ENCODE measurements at regions not wholly inside any gene's neighbourhood (a gene's known extent, or its start where the extent isn't known, plus 50 kb on each side); places are given as distances from the start of the nearest gene placed in this dataset.
"Not testable (repeated sequence)": the region's sequence is repeated elsewhere in the genome, so short reads cannot be mapped to it uniquely, and the experiment has no call there.

DNA sequence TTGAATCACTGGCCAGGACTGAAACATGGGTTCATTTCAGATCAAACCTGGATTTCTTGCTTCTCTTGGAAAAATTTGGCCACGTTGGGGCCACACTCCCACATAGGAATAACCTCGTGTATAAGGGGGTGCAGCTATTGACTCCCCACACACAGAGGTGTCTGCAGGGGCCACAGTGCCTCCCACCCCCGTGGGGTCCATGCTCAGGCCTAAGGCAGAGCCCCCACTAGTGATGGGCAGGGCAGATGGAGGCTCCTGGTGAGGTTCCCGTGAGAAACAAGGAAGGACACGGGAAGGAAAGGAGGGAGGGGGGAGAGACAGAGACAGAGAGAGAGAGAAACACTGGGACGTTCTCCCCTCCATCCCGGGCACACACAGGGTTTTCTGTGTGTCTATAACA is 230.5 kb downstream of the ERMARD start:
- 0 to 83% (median 48%) methylated on average over 1 to 5 of the region's 7 CpGs; no CpG with 5 or more reads in 2 of the 10 experiments for WGBS, 10 experiments
- in situ Hi-C loops (cut with MboI; ENCODE audit: low pct_unique_long_range_greater_than_20kb in 2 of 9, low sequenced_read_pairs in 9 of 9, unreplicated experiment in 9 of 9): no loop called here
- no peak for ATAC-seq (replicated peaks in 6 of 8)

GRCh38 chr6:169981568-169981967 is 230.1 kb downstream of the ERMARD start:
- Histone ChIP-seq H3K27ac (no peak overlapping the region), H3K4me3 (no peak overlapping the region), H3K4me1 (replicated peaks in 1 of 2) (peaks cover 10 to 14% of the 10 kb centered on the region in 2 donors)
- in situ Hi-C loops (cut with MboI; ENCODE audit: low pct_unique_long_range_greater_than_20kb in 2 of 9, low sequenced_read_pairs in 9 of 9, unreplicated experiment in 9 of 9): no loop called here
- ATAC-seq (replicated peaks in 6 of 8): no peak
- 72 to 95% methylated on average over 2 to 3 of the region's 6 CpGs; no CpG with 5 or more reads in 8 of the 10 experiments for WGBS, 10 experiments

More for the DNA sequence above, 230.5 kb downstream of the ERMARD start:
- Histone ChIP-seq H3K4me3 (no peak overlapping the region), H3K27ac (no peak overlapping the region), H3K4me1 (replicated peaks in 1 of 2) (peaks cover 6 to 11% of the 10 kb centered on the region in 2 donors)

GRCh38 chr6:169980826-169981450 is 229.5 kb downstream of the ERMARD start:
- no peak for ATAC-seq (replicated peaks in 6 of 8)
- H3K4me3 ChIP-seq: no peak overlapping the region
- in situ Hi-C loops (cut with MboI; ENCODE audit: low pct_unique_long_range_greater_than_20kb in 2 of 9, low sequenced_read_pairs in 9 of 9, unreplicated experiment in 9 of 9): no loop called here
- no peak overlapping the region for H3K27ac ChIP-seq
- peaks cover 15 to 17% of the 10 kb centered on the region in 2 donors for H3K4me1 ChIP-seq (replicated peaks in 1 of 2)
- 8 to 85% (median 52%) methylated on average over 2 to 10 of the region's 14 CpGs; no CpG with 5 or more reads in 1 of the 10 experiments for WGBS, 10 experiments

DNA sequence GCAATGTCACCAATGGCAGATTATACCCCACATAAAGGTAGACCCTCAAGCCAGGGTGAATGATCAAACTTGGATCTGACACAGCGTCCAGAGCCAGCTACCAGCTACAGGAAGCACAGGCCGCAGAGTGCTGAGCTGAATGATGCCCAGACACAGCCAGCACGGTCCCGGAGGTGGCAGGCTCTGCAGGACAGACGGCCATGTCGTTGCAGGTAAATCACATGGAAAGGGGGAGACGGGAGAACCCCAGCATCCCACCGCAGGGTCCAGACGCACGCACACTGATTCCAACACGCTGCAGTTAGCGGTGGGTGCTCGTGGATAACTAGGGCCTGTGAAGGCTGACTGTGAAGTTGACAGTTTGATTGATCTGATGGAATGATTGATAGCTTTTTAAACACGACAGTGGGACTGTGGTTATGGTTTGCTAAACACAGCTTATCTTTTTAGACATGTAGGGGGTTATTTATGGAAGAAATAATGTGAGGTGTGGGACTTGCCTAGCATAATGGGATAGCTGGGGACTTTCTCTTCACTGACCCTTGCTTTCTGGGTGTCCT is 228.5 kb downstream of the ERMARD start:
- in situ Hi-C loops (cut with MboI; ENCODE audit: low pct_unique_long_range_greater_than_20kb in 2 of 9, low sequenced_read_pairs in 9 of 9, unreplicated experiment in 9 of 9): no loop called here
- WGBS, 10 experiments: 76 to 100% (median 93%) methylated on average over 1 to 9 of the region's 14 CpGs; no CpG with 5 or more reads in 7 of the 10 experiments
- peak in 5 of 8 experiments; percentile 21 to 70 (median 63) for ATAC-seq (replicated peaks in 6 of 8)
- Histone ChIP-seq H3K4me1 (replicated peaks in 1 of 2) (peaks cover 15 to 17% of the 10 kb centered on the region in 2 donors), H3K27ac (no peak overlapping the region), H3K4me3 (no peak overlapping the region)

DNA sequence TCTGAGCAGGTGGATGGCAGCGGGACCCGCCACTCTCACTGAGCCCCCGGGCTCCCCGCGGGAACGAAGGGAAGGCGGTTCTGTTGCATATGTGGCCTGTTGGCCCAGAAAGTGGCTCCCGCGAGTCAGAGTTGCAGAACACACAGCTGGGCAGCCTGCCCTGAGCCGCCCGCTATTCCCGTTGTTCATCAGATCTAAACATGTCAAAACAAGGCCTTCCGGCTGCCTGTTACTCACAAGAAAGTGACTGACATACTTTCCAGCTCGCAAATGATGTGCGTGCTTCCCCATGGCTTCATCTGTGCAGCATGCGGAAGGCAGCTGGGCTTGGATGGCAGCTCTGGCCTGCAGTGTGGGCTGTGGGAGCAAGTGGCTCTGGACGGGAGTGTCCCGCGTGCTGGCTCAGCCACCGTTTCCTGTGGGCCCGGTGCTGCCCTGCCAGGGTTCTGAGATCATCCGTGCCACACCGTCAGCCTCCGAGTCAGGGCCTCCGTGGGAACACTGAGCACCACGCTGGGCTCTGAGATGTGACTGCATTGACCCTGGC is 227.3 kb downstream of the ERMARD start:
- peaks cover 15 to 20% of the 10 kb centered on the region in 2 donors for H3K4me1 ChIP-seq (replicated peaks in 1 of 2)
- in situ Hi-C loops (cut with MboI; ENCODE audit: low pct_unique_long_range_greater_than_20kb in 2 of 9, low sequenced_read_pairs in 9 of 9, unreplicated experiment in 9 of 9): no loop called here
- H3K27ac ChIP-seq: no peak overlapping the region
- 25 to 100% (median 87%) methylated on average over 2 to 14 of the region's 26 CpGs; no CpG with 5 or more reads in 3 of the 10 experiments for WGBS, 10 experiments
- no peak overlapping the region for H3K4me3 ChIP-seq
- ATAC-seq (replicated peaks in 6 of 8): peak in 4 of 8 experiments; percentile 16 to 85 (median 61)

- in situ Hi-C loops (cut with MboI; ENCODE audit: low pct_unique_long_range_greater_than_20kb in 2 of 9, low sequenced_read_pairs in 9 of 9, unreplicated experiment in 9 of 9): no loop called here
- WGBS, 10 experiments: 40 to 100% (median 85%) methylated on average over 1 to 12 of the region's 28 CpGs; no CpG with 5 or more reads in 1 of the 10 experiments
- Histone ChIP-seq H3K4me3 (no peak overlapping the region), H3K27ac (no peak overlapping the region), H3K4me1 (replicated peaks in 1 of 2) (peaks cover 15 to 20% of the 10 kb centered on the region in 2 donors)
- no peak for ATAC-seq (replicated peaks in 6 of 8)
Measured at GRCh38 chr6:169977434-169978265, 226.2 kb downstream of the ERMARD start.

DNA sequence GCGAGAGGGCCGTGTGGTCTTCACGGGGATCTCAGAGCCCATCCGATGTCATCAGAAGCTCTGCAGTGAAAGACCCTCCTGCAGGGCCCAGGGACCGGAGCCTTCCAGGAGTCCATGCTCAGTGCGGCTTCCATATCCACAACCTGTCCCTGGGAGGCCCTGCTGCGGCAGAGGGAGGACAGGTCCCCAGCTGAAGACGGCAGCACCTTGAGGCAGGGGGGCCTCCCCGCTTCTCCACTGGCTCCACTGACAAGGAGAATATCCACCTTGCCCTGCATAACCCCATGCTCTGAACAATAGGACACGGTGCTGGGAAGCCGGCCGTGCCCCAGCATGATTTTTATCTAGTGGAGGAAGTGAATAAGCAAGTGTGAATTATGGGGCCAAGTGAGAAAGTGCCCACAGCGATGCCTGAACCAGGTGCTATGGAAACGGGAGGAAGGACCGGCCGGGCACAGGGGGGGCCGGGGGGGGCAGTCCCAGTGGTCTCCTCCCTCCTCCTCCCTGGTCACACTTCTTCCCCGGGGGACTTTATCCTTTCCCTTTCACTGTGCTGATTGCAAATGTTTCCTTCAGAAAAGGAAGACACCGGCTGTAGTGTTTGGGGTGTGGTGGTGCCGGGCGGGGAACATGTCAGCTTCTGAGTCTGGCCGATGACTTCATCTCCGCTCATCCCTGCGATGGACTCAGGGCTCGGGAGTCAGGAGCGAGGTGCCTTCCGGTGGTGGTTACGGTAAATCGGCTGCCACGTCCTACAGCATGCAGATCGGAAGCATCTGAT is 225.1 kb downstream of the ERMARD start:
- no peak overlapping the region for H3K27ac ChIP-seq
- ATAC-seq (replicated peaks in 6 of 8): peak; percentile 33 to 91 (median 58)
- H3K4me1 ChIP-seq (replicated peaks in 1 of 2): peaks cover 15 to 20% of the 10 kb centered on the region in 2 donors
- in situ Hi-C loops (cut with MboI; ENCODE audit: low pct_unique_long_range_greater_than_20kb in 2 of 9, low sequenced_read_pairs in 9 of 9, unreplicated experiment in 9 of 9): no loop called here
- no peak overlapping the region for H3K4me3 ChIP-seq
- 50 to 91% (median 80%) methylated on average over 1 to 12 of the region's 31 CpGs; no CpG with 5 or more reads in 2 of the 10 experiments for WGBS, 10 experiments

- Histone ChIP-seq H3K4me3 (no peak overlapping the region), H3K4me1 (replicated peaks in 1 of 2) (peaks cover 12 to 20% of the 10 kb centered on the region in 2 donors), H3K27ac (no peak overlapping the region)
- no peak for ATAC-seq (replicated peaks in 6 of 8)
- 0 to 100% (median 89%) methylated on average over 1 to 9 of the region's 10 CpGs; no CpG with 5 or more reads in 5 of the 10 experiments for WGBS, 10 experiments
- in situ Hi-C loops (cut with MboI; ENCODE audit: low pct_unique_long_range_greater_than_20kb in 2 of 9, low sequenced_read_pairs in 9 of 9, unreplicated experiment in 9 of 9): no loop called here
Measured at GRCh38 chr6:169975701-169976100, 224.3 kb downstream of the ERMARD start.

GRCh38 chr6:169975286-169975685 is 223.9 kb downstream of the ERMARD start:
- 87% methylated on average over 3 of the region's 14 CpGs; no CpG with 5 or more reads in 9 of the 10 experiments for WGBS, 10 experiments
- Histone ChIP-seq H3K4me3 (no peak overlapping the region), H3K27ac (no peak overlapping the region), H3K4me1 (replicated peaks in 1 of 2) (peaks cover 9 to 16% of the 10 kb centered on the region in 2 donors)
- in situ Hi-C loops (cut with MboI; ENCODE audit: low pct_unique_long_range_greater_than_20kb in 2 of 9, low sequenced_read_pairs in 9 of 9, unreplicated experiment in 9 of 9): no loop called here
- peak in 1 of 8 experiments; percentile 73 for ATAC-seq (replicated peaks in 6 of 8)

- H3K4me1 ChIP-seq (replicated peaks in 1 of 2): peaks cover 9 to 14% of the 10 kb centered on the region in 2 donors
- no peak for ATAC-seq (replicated peaks in 6 of 8)
- WGBS, 10 experiments: 40 to 100% (median 84%) methylated on average over 1 to 5 of the region's 8 CpGs; no CpG with 5 or more reads in 2 of the 10 experiments
- no peak overlapping the region for H3K27ac ChIP-seq
- H3K4me3 ChIP-seq: no peak overlapping the region
- in situ Hi-C loops (cut with MboI; ENCODE audit: low pct_unique_long_range_greater_than_20kb in 2 of 9, low sequenced_read_pairs in 9 of 9, unreplicated experiment in 9 of 9): no loop called here
Measured at GRCh38 chr6:169974663-169975062, 223.2 kb downstream of the ERMARD start.

GRCh38 chr6:169973588-169974467 is 222.4 kb downstream of the ERMARD start:
- H3K27ac ChIP-seq; in situ Hi-C loops (cut with MboI; ENCODE audit: low pct_unique_long_range_greater_than_20kb in 2 of 9, low sequenced_read_pairs in 9 of 9, unreplicated experiment in 9 of 9); H3K4me3 ChIP-seq; ATAC-seq (replicated peaks in 6 of 8): not testable (repeated sequence)
- 44 to 100% (median 62%) methylated on average over 2 to 11 of the region's 21 CpGs; no CpG with 5 or more reads in 2 of the 10 experiments for WGBS, 10 experiments
- H3K4me1 ChIP-seq (replicated peaks in 1 of 2): peaks cover 17 to 20% of the 10 kb centered on the region in 2 donors
